ENCODE measurements at regions not wholly inside any gene's neighbourhood (a gene's known extent, or its start where the extent isn't known, plus 50 kb on each side); places are given as distances from the start of the nearest gene placed in this dataset.

- TF ChIP-seq NR2C2 (IDR thresholded peaks at IDR 0.05; ENCODE audit: borderline replicate concordance, control insufficient read depth, insufficient read length, low read depth) (no peak), ETV6 (conservative IDR thresholded peaks at IDR 0.05 in 1 of 2, IDR thresholded peaks at IDR 0.05 in 1 of 2; ENCODE audit: borderline replicate concordance in 1 of 2, low read depth in 1 of 2) (no peak), CTCF (IDR thresholded peaks at IDR 0.05 in 2 of 3, conservative IDR thresholded peaks at IDR 0.05 in 1 of 3; ENCODE audit: control insufficient read depth in 2 of 3, extremely low read depth in 1 of 3, insufficient read depth in 1 of 3, low read depth in 3 of 3, low read length in 3 of 3) (no peak), CEBPB (IDR thresholded peaks at IDR 0.05; ENCODE audit: borderline replicate concordance in 1 of 2, low read depth in 2 of 2, low read length in 2 of 2) (no peak), SUZ12 (IDR thresholded peaks at IDR 0.05; ENCODE audit: unreplicated experiment) (no peak), YY1 (IDR thresholded peaks at IDR 0.05; ENCODE audit: low read depth, low read length) (no peak), MXI1 (IDR thresholded peaks at IDR 0.05; ENCODE audit: low read depth, low read length) (no peak), POLR2A (IDR thresholded peaks at IDR 0.05; ENCODE audit: low read depth, low read length) (no peak)
- TF ChIP-seq, protein P1, sequence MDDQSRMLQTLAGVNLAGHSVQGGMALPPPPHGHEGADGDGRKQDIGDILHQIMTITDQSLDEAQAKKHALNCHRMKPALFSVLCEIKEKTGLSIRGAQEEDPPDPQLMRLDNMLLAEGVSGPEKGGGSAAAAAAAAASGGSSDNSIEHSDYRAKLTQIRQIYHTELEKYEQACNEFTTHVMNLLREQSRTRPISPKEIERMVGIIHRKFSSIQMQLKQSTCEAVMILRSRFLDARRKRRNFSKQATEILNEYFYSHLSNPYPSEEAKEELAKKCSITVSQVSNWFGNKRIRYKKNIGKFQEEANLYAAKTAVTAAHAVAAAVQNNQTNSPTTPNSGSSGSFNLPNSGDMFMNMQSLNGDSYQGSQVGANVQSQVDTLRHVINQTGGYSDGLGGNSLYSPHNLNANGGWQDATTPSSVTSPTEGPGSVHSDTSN (IDR thresholded peaks at IDR 0.05; ENCODE audit: insufficient replicate concordance, low read depth, low read length): no peak
Observed at GRCh38 chr11:27873664-27874063, 173.4 kb upstream of the BDNF start.
